ENCODE measurements at regions not wholly inside any gene's neighbourhood (a gene's known extent, or its start where the extent isn't known, plus 50 kb on each side); places are given as distances from the start of the nearest gene placed in this dataset.

GRCh38 chr1:232132572-232132971 is 497.4 kb downstream of the SIPA1L2 start:
- no peak for TF ChIP-seq ZNF274 (IDR thresholded peaks at IDR 0.05; ENCODE audit: low read depth, low read length)
- no peak for TF ChIP-seq YY1 (IDR thresholded peaks at IDR 0.05; ENCODE audit: insufficient read depth, insufficient read length)
